Endometrium (tissue), 2 donors: ENCODE measurements at regions not wholly inside any gene's neighbourhood (a gene's known extent, or its start where the extent isn't known, plus 50 kb on each side); places are given as distances from the start of the nearest gene placed in this dataset.

Source experiments
- FAIRE-seq: peaks from 2 replicates; lab custom pipeline; 2012; peaks lifted over from hg19 to GRCh38; lab: Jason Lieb, UNC
- donor health status: control.
- donor health status: control.

GRCh38 chr22:47382164-47382890 is 619.9 kb downstream of the TBC1D22A start:
- FAIRE-seq: no peak

GRCh38 chr22:47381240-47381639 is 618.8 kb downstream of the TBC1D22A start:
- no peak for FAIRE-seq

- no peak for FAIRE-seq
Measured at GRCh38 chr22:47380692-47381091, 618.2 kb downstream of the TBC1D22A start.

GRCh38 chr22:47379037-47379436 is 616.6 kb downstream of the TBC1D22A start:
- no peak for FAIRE-seq

- no peak for FAIRE-seq
Measured at GRCh38 chr22:47377926-47378560, 615.6 kb downstream of the TBC1D22A start.

GRCh38 chr22:47376901-47377505 is 614.6 kb downstream of the TBC1D22A start:
- no peak for FAIRE-seq

- FAIRE-seq: no peak
Measured at GRCh38 chr22:47376322-47376700, 613.9 kb downstream of the TBC1D22A start.

- no peak for FAIRE-seq
Measured at GRCh38 chr22:47375621-47376321, 613.3 kb downstream of the TBC1D22A start.

- no peak for FAIRE-seq
Measured at GRCh38 chr22:47374901-47375575, 612.6 kb downstream of the TBC1D22A start.

- no peak for FAIRE-seq
Measured at GRCh38 chr22:47374273-47374771, 611.9 kb downstream of the TBC1D22A start.

- no peak for FAIRE-seq
Measured at GRCh38 chr22:47373648-47374272, 611.3 kb downstream of the TBC1D22A start.

GRCh38 chr22:47372596-47373385 is 610.3 kb downstream of the TBC1D22A start:
- no peak for FAIRE-seq

- FAIRE-seq: no peak
Measured at GRCh38 chr22:47372111-47372581, 609.7 kb downstream of the TBC1D22A start.

- FAIRE-seq: no peak
Measured at GRCh38 chr22:47371263-47372090, 609.0 kb downstream of the TBC1D22A start.

GRCh38 chr22:47370448-47371262 is 608.2 kb downstream of the TBC1D22A start:
- no peak for FAIRE-seq

GRCh38 chr22:47369431-47370015 is 607.1 kb downstream of the TBC1D22A start:
- no peak for FAIRE-seq

- no peak for FAIRE-seq
Measured at GRCh38 chr22:47369020-47369419, 606.6 kb downstream of the TBC1D22A start.
